NCI-H774 (cell line): ENCODE measurements at regions not wholly inside any gene's neighbourhood (a gene's known extent, or its start where the extent isn't known, plus 50 kb on each side); places are given as distances from the start of the nearest gene placed in this dataset.
"Not testable (repeated sequence)": the region's sequence is repeated elsewhere in the genome, so short reads cannot be mapped to it uniquely, and the experiment has no call there.

ENCODE experiments used
- DNase-seq: peaks from one replicate; lab custom pipeline; 2025; lab: John Stamatoyannopoulos, UW

- DNase-seq = no peak
Measured at GRCh38 chr1:221878134-221878533, 136.2 kb upstream of the DUSP10 start.

- DNase-seq = no peak
Measured at GRCh38 chr1:221877311-221877710, 135.4 kb upstream of the DUSP10 start.

GRCh38 chr1:221875004-221875330, 133.1 kb upstream of the DUSP10 start:
- DNase-seq = no peak

- DNase-seq = no peak
Measured at GRCh38 chr1:221874285-221875003, 132.6 kb upstream of the DUSP10 start.

- DNase-seq = no peak
Measured at GRCh38 chr1:221873673-221874072, 131.8 kb upstream of the DUSP10 start.

GRCh38 chr1:221871056-221871455, 129.2 kb upstream of the DUSP10 start:
- no peak for DNase-seq

- DNase-seq = no peak
Measured at GRCh38 chr1:221869779-221870178, 127.9 kb upstream of the DUSP10 start.

- peak; percentile 44 for DNase-seq
Measured at GRCh38 chr1:221868593-221869303, 126.9 kb upstream of the DUSP10 start.

GRCh38 chr1:221867003-221867402, 125.1 kb upstream of the DUSP10 start:
- DNase-seq = no peak

GRCh38 chr1:221865808-221866207, 123.9 kb upstream of the DUSP10 start:
- DNase-seq = no peak

GRCh38 chr1:221863635-221864034, 121.7 kb upstream of the DUSP10 start:
- DNase-seq = no peak

- DNase-seq = no peak
Measured at GRCh38 chr1:221862971-221863370, 121.1 kb upstream of the DUSP10 start.

GRCh38 chr1:221858818-221859611, 117.1 kb upstream of the DUSP10 start:
- DNase-seq = no peak

GRCh38 chr1:221857094-221857444, 115.2 kb upstream of the DUSP10 start:
- DNase-seq = not testable (repeated sequence)

GRCh38 chr1:221856228-221857093, 114.6 kb upstream of the DUSP10 start:
- no peak for DNase-seq

- DNase-seq = no peak
Measured at GRCh38 chr1:221855156-221855555, 113.3 kb upstream of the DUSP10 start.

- DNase-seq = no peak
Measured at GRCh38 chr1:221851336-221851735, 109.4 kb upstream of the DUSP10 start.

GRCh38 chr1:221850470-221851187, 108.7 kb upstream of the DUSP10 start:
- no peak for DNase-seq

GRCh38 chr1:221849897-221850296, 108.0 kb upstream of the DUSP10 start:
- DNase-seq = no peak

- DNase-seq = no peak
Measured at GRCh38 chr1:221849110-221849509, 107.2 kb upstream of the DUSP10 start.

GRCh38 chr1:221847676-221848075, 105.8 kb upstream of the DUSP10 start:
- DNase-seq = no peak
